Pancreas (tissue), 10 donors: ENCODE measurements at regions not wholly inside any gene's neighbourhood (a gene's known extent, or its start where the extent isn't known, plus 50 kb on each side); places are given as distances from the start of the nearest gene placed in this dataset.
"Not testable (repeated sequence)": the region's sequence is repeated elsewhere in the genome, so short reads cannot be mapped to it uniquely, and the experiment has no call there.

Experiments
- ATAC-seq, 4 donors: fragments of 200-7000 bp; cut with Tn5 transposase; one replicate each; pipeline versions ENCODE4 v1.8.0 to v1.9.1; 2020; ENCODE audit warnings: mild to moderate bottlenecking in 4 of 4, moderate library complexity in 4 of 4
- DNase-seq, 6 donors: peaks; one replicate each; pipeline ENCODE4 v3.0.0-alpha.2; 2020
- FAIRE-seq: peaks from 2 replicates; lab custom pipeline; 2012; peaks lifted over from hg19 to GRCh38; lab: Jason Lieb, UNC
- H3K27ac ChIP-seq, 4 donors: fragments of 200-600 bp; sonication (generic); 1 replicate in 3 of 4; 2 replicates in 1 of 4; pipeline versions ENCODE4 v1.5.0 to v1.8.0; 2020
- H3K27me3 ChIP-seq, 4 donors: fragments of 200-600 bp; one replicate each; pipeline ENCODE4 v1.8.0; 2021
- H3K36me3 ChIP-seq, 3 donors: fragments of 200-600 bp; sonication (generic) in 1 of 3; one replicate each; pipeline versions ENCODE4 v1.5.0 to v1.8.0; 2020 to 2021
- H3K4me1 ChIP-seq, 3 donors: fragments of 200-600 bp; one replicate each; pipeline ENCODE4 v1.8.0; 2021
- H3K4me3 ChIP-seq, 4 donors: fragments of 200-600 bp; sonication (generic) in 2 of 4; one replicate each; pipeline versions ENCODE4 v1.5.0 to v1.8.0; 2020 to 2021
- H3K9me3 ChIP-seq, 4 donors: fragments of 200-600 bp; one replicate each; pipeline ENCODE4 v1.8.0; 2021
- CTCF ChIP-seq, 4 donors: fragments of 200-600 bp; sonication (generic) in 3 of 4; IDR thresholded peaks; one replicate each; pipeline versions ENCODE4 v1.5.0 to v1.8.0; 2021; ENCODE audit warnings: antibody characterized with exemption in 4 of 4
- WGBS, 2 donors: extraction: QIAGEN DNeasy Blood & Tissue Kit; methylation state at CpG; one replicate each; pipeline ENCODE4 v1.1.7; 2013; 5-methylcytosine and 5-hydroxymethylcytosine counted together
- intact Hi-C, 3 donors: fragments of 100-400 bp; cut with DNase I; formaldehyde crosslinking; loops; one replicate each; pipeline versions ENCODE4 v1.11.1 to v1.14.2; 2022
- donor health status: healthy with polysubstance abuse.
- donor health status: DM: no; HTN: no; CAD: no; lungs with moderate emphysema.
- donor health status: DM: no; HTN: no; CAD: no.
- donor health status: control.
- donor health status: control.
- donor health status: Bipolar disorder and iron deficiency.
- donor health status: DM: yes; HTN: yes; CAD: no.
- donor health status: DM: no; HTN: no; CAD: no.
- donor health status: DM: no; HTN: no; CAD: no.
- donor health status: DM: yes; HTN: yes; CAD: no.

DNA sequence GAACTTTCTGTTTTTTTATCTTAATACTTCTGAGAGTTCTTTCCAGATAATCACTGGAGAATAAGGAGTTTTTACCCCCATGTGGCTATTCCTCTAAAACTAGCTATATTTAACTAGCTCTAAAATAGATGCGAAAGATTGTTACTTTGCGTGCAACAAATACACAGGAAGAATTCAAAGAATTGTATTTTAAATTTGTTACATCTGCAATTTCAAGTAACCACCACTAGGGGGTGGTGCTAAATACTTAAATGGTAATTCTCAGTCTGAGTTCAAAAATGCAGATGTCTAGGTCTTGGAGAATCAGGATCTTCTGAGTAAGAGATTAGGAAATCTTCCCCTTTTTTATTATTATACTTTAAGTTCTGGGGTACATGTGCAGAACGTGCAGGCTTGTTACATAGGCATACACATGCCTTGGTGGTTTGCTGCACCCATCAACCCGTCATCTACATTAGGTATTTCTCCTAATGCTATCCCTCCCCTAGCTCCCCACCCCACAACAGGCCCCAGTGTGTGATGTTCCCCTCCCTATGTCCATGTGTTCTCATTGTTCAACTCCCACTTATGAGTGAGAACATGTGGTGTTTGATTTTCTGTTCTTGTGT, 346.9 kb downstream of the GOLGA6L6 start:
- H3K27me3 ChIP-seq, H3K36me3 ChIP-seq, H3K4me1 ChIP-seq, H3K4me3 ChIP-seq, FAIRE-seq, ATAC-seq, DNase-seq, H3K9me3 ChIP-seq, intact Hi-C loops, H3K27ac ChIP-seq: not testable (repeated sequence)
- TF ChIP-seq CTCF (IDR thresholded peaks at IDR 0.05): peak in 2 of 4 donors; percentile 27 to 39
- WGBS, 2 donors: 61 to 63% methylated on average over 4 of the region's 4 CpGs

- H3K4me1 ChIP-seq, H3K27me3 ChIP-seq, H3K36me3 ChIP-seq, H3K9me3 ChIP-seq, H3K4me3 ChIP-seq, intact Hi-C loops, H3K27ac ChIP-seq: not testable (repeated sequence)
- peak in 2 of 4 donors; percentile 54 to 62 for TF ChIP-seq CTCF (IDR thresholded peaks at IDR 0.05)
- FAIRE-seq (peak; percentile 41), ATAC-seq (peak; percentile 79 to 96 (median 92)), DNase-seq (peak in 4 of 6 donors; percentile 14 to 63 (median 44))
- WGBS, 2 donors: 36 to 39% methylated on average over 15 of the region's 16 CpGs
Observed at GRCh38 chr15:20192982-20193929, 348.3 kb downstream of the GOLGA6L6 start.

DNA sequence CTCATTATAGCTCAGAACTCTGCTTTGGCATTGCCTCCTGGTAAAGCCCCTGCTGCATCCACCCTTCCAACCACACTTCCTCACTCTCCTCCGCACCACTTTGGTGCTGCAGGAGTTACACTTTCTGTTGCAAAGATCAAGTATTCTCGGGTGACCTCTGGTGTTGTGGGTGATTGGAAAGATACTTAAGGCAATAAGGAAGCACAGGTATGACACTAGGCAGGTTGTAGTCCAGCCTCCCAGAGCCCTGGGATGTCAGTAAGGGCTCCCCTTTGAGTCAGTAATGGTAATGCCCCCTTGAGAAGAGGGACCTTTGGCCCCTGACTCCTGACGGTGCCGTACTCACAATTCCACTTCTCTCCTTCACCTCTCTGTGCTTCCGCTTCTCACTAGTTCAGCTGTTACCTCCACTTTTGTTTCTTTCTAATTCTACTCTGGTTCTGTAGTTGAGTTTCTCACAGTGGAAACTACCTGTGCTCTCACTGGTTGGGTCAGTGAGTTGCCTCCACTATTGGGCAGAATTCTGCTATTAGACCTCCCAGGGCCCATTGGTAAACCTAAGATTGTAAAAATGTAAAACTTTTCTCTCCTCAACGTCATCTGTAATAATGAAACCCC, 350.0 kb downstream of the GOLGA6L6 start:
- intact Hi-C loops, H3K36me3 ChIP-seq, H3K4me1 ChIP-seq, ATAC-seq, H3K27ac ChIP-seq, H3K27me3 ChIP-seq, H3K9me3 ChIP-seq, DNase-seq, FAIRE-seq, H3K4me3 ChIP-seq: not testable (repeated sequence)
- WGBS, 2 donors: 57 to 60% methylated on average over 6 of the region's 6 CpGs

DNA sequence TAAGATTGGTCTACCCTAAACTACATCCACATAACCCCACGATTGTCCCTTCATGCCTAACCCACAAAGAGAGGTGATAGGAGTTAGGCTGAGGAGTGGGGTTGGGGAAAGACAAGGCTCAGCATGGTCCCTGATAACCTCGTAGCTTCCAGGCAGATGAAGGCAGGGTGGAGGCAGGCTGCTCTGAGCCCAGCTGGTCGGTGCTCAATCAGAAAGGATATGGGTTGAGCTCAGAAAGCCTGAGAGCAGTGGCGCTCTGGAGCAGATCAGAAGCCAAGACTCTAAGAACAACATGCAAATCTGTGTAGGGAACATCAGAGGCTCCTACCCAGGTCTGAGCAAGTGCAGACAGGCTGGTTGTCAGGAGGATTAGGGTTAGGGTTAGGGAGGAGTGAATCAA, 353.0 kb downstream of the GOLGA6L6 start:
- H3K27me3 ChIP-seq, H3K27ac ChIP-seq, FAIRE-seq, H3K4me3 ChIP-seq, H3K36me3 ChIP-seq, ATAC-seq, DNase-seq, H3K9me3 ChIP-seq, H3K4me1 ChIP-seq, intact Hi-C loops: not testable (repeated sequence)
- whole genome bisulfite sequencing, 2 donors: 29 to 40% methylated on average over 4 of the region's 4 CpGs

GRCh38 chr15:20187370-20188355, 353.9 kb downstream of the GOLGA6L6 start:
- intact Hi-C loops, FAIRE-seq: not testable (repeated sequence)
- 58 to 67% methylated on average over 1 of the region's 1 CpG for WGBS, 2 donors

GRCh38 chr15:20184879-20185278, 356.7 kb downstream of the GOLGA6L6 start:
- FAIRE-seq, H3K4me3 ChIP-seq, H3K27me3 ChIP-seq, H3K4me1 ChIP-seq, H3K36me3 ChIP-seq, H3K9me3 ChIP-seq, intact Hi-C loops, H3K27ac ChIP-seq, DNase-seq, ATAC-seq: not testable (repeated sequence)
- 64 to 69% methylated on average over 5 to 6 of the region's 13 CpGs for WGBS, 2 donors

More at GRCh38 chr15:20187370-20188355, 353.9 kb downstream of the GOLGA6L6 start:
- H3K36me3 ChIP-seq, DNase-seq, H3K4me3 ChIP-seq, H3K9me3 ChIP-seq, H3K4me1 ChIP-seq, H3K27ac ChIP-seq, ATAC-seq, H3K27me3 ChIP-seq: not testable (repeated sequence)

- FAIRE-seq, H3K27ac ChIP-seq, H3K27me3 ChIP-seq, H3K4me3 ChIP-seq, intact Hi-C loops, H3K9me3 ChIP-seq, H3K4me1 ChIP-seq, H3K36me3 ChIP-seq, ATAC-seq: not testable (repeated sequence)
- whole genome bisulfite sequencing, 2 donors: 56 to 60% methylated on average over 17 to 33 of the region's 33 CpGs
- DNase-seq: peak in 1 of 6 donors; percentile 28
Observed at GRCh38 chr15:20168221-20168620, 373.4 kb downstream of the GOLGA6L6 start.

DNA sequence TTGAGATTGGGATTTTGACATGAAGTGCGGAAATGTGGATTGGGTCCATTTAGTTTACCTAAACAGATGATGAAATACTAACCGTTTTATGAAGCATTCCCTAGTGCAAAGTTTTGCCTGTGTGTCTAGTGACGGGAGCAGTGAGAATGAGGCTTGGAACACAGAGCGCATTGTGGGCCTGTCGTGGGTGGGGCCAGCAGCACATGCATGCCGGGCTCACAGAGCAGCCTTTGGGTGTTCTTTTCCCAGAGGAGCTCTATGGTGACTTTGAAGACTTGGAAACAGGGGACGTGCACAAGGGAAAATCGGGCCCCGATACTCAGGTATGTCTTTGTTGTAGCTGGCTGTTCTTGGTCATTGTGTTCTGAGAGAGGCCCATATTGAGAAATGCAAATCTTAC, 388.1 kb downstream of the GOLGA6L6 start:
- FAIRE-seq, H3K36me3 ChIP-seq, H3K9me3 ChIP-seq, ATAC-seq, H3K4me1 ChIP-seq, intact Hi-C loops, H3K4me3 ChIP-seq, H3K27me3 ChIP-seq, DNase-seq, H3K27ac ChIP-seq: not testable (repeated sequence)
- 52 to 65% methylated on average over 6 to 7 of the region's 9 CpGs for WGBS, 2 donors

GRCh38 chr15:20148679-20149078, 392.9 kb downstream of the GOLGA6L6 start:
- ATAC-seq, H3K36me3 ChIP-seq, H3K9me3 ChIP-seq, FAIRE-seq, H3K4me3 ChIP-seq, H3K27ac ChIP-seq, DNase-seq, H3K27me3 ChIP-seq, intact Hi-C loops, H3K4me1 ChIP-seq: not testable (repeated sequence)
- 78 to 81% methylated on average over 9 of the region's 14 CpGs for WGBS, 2 donors
